Upper lobe of left lung (tissue), 4 donors: ENCODE measurements at regions not wholly inside any gene's neighbourhood (a gene's known extent, or its start where the extent isn't known, plus 50 kb on each side); places are given as distances from the start of the nearest gene placed in this dataset.

Experiments used
- CTCF ChIP-seq, 6 experiments: fragments of 450-650 bp in 4 of 6; fragments of 200-600 bp in 2 of 6; sonication (generic) in 2 of 6; IDR thresholded peaks; one replicate each; pipeline ENCODE4 v1.5.1; 2016 to 2019; ENCODE audit warnings: antibody characterized with exemption in 6 of 6
- EP300 ChIP-seq, 4 donors: sonication (generic); formaldehyde crosslinking; IDR thresholded peaks; one replicate each; pipeline ENCODE4 v1.5.1; 2017; ENCODE audit warnings: antibody characterized with exemption in 4 of 4, control low read depth in 2 of 4
- POLR2A ChIP-seq, 4 donors: fragments of 450-650 bp; IDR thresholded peaks; one replicate each; pipeline ENCODE4 v1.5.1; 2016 to 2017; ENCODE audit warnings: antibody characterized with exemption in 4 of 4, mild to moderate bottlenecking in 2 of 4
- POLR2AphosphoS5 ChIP-seq, 2 donors: sonication (generic); formaldehyde crosslinking; IDR thresholded peaks; one replicate each; pipeline ENCODE4 v1.5.1; 2017; ENCODE audit warnings: antibody characterized with exemption in 2 of 2

DNA sequence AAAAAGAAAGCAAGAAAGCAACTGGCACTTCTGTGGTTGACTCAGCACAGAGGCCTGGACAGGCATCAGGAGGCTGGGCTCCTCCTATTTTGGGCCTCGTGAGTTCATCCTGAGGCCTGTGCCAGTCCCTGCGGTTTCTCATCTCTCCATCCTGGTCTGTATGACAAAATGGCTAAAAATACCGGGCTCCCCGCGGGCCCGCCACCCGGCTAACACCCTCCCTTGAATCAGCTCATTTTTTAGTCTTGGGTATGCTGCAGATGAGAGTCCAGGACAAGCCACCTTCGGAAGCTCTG is 62.3 kb upstream of the YWHAQ start:
- TF ChIP-seq CTCF (IDR thresholded peaks at IDR 0.05): no peak
- TF ChIP-seq POLR2AphosphoS5 (IDR thresholded peaks at IDR 0.05): no peak
- TF ChIP-seq POLR2A (IDR thresholded peaks at IDR 0.05): no peak
- no peak for TF ChIP-seq EP300 (IDR thresholded peaks at IDR 0.05)
